ENCODE measurements at regions not wholly inside any gene's neighbourhood (a gene's known extent, or its start where the extent isn't known, plus 50 kb on each side); places are given as distances from the start of the nearest gene placed in this dataset.

DNA sequence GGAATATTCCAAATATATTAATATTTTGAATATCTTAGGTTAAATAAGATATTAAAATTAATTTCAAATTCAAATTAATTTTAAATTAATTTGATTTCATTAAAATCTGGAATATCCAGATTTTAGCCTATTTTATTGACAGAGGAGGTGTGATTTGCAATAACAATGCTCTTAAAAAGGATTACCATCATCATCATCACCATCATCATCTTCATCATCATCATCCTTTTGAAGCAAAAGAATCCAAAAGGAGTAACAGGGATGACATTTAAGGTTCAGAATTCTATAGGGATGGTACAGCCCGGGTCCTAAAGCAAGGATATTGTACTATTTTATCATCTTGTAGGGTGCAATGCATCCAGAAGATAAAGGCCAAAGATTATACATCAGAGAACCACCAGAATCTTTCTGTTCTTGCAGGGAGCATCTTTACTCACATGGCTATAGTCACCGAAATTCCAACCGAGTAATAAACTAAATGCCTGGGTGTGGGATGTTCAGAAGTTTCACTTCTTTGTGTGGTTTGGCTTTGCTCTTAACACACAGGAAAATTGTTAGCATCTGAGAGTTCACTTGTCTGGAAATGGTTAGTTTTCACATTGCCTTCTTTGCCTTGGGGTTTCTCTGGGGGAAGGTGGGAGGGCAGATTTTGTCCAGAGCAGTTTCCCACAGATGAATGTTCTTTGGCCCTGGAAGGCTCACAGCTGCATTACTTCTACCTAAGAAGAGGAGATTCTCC is 99.1 kb upstream of the ITGA6 start:
- peak; percentile 30 to 36 for DNase-seq (ENCODE audit: low read depth in 2 of 2)

- DNase-seq (ENCODE audit: low read depth in 2 of 2) = no peak
Observed at GRCh38 chr2:172329416-172329773, 98.0 kb upstream of the ITGA6 start.

- DNase-seq (ENCODE audit: low read depth in 2 of 2) = no peak
Observed at GRCh38 chr2:172329774-172330671, 97.4 kb upstream of the ITGA6 start.

DNA sequence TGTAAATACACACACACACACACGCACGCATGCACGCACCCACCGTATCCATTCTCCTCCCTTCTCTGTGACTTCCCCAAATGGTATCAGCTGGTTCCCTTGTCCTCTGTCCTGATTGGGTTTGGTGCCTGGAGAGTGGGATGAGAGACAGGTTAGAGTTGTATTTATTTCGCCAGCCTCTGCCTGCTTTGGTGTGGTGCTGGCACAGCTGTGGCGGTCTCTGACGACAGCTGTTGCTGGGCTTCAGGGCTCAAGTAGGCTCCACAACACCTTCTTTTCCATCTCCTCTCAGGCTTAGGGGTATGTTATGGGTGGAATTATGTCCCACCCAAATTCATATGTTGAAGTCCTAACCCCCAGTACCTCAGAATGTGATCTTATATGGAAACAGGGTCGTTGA is 94.9 kb upstream of the ITGA6 start:
- no peak for DNase-seq (ENCODE audit: low read depth in 2 of 2)

- no peak for DNase-seq (ENCODE audit: low read depth in 2 of 2)
Observed at GRCh38 chr2:172333235-172333977, 94.0 kb upstream of the ITGA6 start.

DNA sequence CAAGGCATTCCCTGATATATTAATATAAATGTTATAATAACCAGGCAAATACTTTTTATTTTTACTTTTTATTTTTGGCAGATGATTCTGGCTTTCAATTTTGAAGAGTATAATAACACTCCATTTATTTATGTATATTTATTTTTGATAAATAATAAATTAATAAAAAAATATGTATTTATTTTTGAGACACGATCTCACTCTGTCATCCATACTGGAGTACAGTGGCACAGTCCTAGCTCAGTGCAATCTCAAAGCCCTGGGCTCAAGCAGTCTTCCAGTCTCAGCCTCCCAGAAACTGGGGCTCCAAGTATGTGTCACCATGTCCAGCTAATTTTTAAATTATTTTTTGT is 93.4 kb upstream of the ITGA6 start:
- DNase-seq (ENCODE audit: low read depth in 2 of 2) = no peak

- DNase-seq (ENCODE audit: low read depth in 2 of 2) = no peak
Observed at GRCh38 chr2:172334988-172335387, 92.4 kb upstream of the ITGA6 start.

DNA sequence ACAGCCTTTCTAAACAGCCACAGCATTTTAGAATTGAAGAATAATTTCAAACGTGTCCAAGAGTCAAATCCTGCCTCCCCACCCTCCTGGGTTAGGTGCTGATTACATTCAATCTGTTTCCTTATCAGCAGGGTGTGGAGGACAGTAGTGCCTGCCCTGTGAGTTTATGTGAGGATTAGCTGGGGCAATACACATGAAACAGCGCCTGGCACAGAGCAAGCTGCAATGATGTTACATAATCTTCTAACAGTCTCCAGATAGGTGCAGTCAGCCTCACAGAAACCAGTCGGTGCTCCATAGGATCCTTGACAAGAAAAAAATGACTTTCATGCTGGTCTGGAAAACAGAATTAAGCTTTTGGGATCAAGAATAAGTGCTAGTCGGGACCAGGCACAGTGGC is 91.7 kb upstream of the ITGA6 start:
- DNase-seq (ENCODE audit: low read depth in 2 of 2) = no peak

DNA sequence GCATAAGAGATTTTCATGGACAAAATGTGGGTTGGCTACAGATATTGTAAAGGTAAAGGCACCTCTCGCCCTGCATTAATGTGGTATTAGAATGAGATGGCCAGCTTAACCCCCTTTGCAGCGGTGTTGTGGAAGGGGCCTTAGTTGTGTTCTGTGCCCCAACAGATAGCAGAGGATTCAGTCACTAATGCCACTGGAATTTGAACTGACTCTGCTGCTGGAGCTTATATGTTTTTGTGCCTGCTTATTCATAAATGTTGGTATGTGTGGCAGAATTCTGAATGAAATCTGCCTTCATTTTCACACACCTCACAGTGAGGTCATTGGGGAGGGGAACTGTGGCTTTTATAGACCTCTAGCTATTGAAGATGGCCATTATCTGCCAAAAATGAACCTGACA is 90.7 kb upstream of the ITGA6 start:
- no peak for DNase-seq (ENCODE audit: low read depth in 2 of 2)

GRCh38 chr2:172339371-172340010 is 87.9 kb upstream of the ITGA6 start:
- no peak for DNase-seq (ENCODE audit: low read depth in 2 of 2)

DNA sequence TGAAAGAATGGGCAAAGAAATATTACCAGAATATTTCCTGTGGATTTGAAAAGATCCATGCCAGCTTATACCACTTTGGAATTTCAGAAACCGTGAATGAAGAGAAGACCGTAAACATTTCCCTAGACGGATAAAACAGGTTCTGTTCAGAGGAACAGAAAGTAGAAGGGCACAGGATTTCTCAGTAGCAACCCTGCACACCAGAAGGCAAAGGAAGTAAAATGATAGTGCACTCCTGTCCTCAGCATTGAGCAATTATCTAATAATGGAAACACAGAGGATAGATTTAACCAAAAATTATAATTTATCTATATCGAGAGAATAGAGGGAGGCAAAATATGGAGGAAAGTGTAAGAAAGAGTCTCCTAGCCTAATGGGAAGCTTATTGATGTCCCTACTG is 87.0 kb upstream of the ITGA6 start:
- no peak for DNase-seq (ENCODE audit: low read depth in 2 of 2)

GRCh38 chr2:172342078-172342477 is 85.3 kb upstream of the ITGA6 start:
- no peak for DNase-seq (ENCODE audit: low read depth in 2 of 2)

DNA sequence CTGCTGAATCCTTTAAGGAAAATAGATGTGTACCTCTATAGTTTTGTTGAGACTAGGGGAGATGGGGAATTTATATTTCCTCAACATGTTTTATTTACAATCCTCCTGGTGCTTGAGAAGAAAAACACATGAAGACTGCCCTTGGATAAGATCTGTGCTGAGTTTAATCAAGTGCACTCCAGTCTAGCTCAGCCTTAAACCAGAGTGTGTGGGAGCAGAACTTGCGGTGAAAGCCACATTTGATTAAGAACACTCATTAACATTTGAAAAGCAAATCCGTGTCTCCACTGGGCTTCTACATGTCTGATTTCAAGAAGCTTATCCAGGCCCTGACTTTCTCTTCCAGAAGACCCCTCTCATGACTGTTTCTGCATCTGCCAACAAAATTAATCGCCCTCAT is 84.8 kb upstream of the ITGA6 start:
- DNase-seq (ENCODE audit: low read depth in 2 of 2) = no peak

- DNase-seq (ENCODE audit: low read depth in 2 of 2) = no peak
Observed at GRCh38 chr2:172344159-172344558, 83.2 kb upstream of the ITGA6 start.

DNA sequence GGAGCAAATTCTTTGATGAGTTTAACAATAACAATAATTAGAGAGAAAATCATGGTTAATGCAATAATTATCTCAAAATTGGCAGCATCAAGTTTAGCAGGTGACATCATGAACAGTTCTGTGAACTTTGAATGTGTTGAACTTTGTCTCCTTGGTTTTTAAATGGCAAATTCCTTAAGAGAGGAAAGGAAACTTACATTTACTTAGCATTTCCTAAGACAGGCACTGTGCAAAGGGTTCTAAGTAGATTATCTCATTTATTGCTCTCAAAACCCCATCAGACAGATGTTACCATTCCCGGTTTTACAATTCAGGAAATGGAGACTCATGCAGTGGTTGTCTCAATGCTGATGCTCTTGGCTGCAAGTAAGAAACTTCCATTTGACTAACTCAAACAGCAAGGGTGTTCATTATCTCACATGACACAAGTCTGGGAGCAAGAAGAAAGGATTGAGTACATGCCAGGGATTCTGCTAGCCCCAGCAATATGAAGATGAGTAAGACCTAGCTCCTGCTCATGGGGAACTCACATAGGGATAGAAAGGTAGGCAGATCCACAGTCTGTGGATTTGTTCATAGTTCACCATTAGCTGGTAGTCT is 81.3 kb upstream of the ITGA6 start:
- DNase-seq (ENCODE audit: low read depth in 2 of 2) = peak in 1 of 2 experiments; percentile 11

- DNase-seq (ENCODE audit: low read depth in 2 of 2) = no peak
Observed at GRCh38 chr2:172348555-172349288, 78.7 kb upstream of the ITGA6 start.

- no peak for DNase-seq (ENCODE audit: low read depth in 2 of 2)
Observed at GRCh38 chr2:172350839-172351479, 76.4 kb upstream of the ITGA6 start.

- no peak for DNase-seq (ENCODE audit: low read depth in 2 of 2)
Observed at GRCh38 chr2:172351586-172351985, 75.8 kb upstream of the ITGA6 start.

GRCh38 chr2:172354347-172354746 is 73.0 kb upstream of the ITGA6 start:
- no peak for DNase-seq (ENCODE audit: low read depth in 2 of 2)

GRCh38 chr2:172357442-172357841 is 69.9 kb upstream of the ITGA6 start:
- no peak for DNase-seq (ENCODE audit: low read depth in 2 of 2)
